GM12878 (cell line): ENCODE measurements at regions not wholly inside any gene's neighbourhood (a gene's known extent, or its start where the extent isn't known, plus 50 kb on each side); places are given as distances from the start of the nearest gene placed in this dataset.
A peak's percentile ranks its signal among the peaks of the same experiment; 100 is the strongest.

ENCODE experiments used
- ATAC-seq: fragments of 200-7000 bp; cut with Tn5 transposase; 3 replicates; pipeline ENCODE4 v1.9.1; 2020; ENCODE audit warnings: mild to moderate bottlenecking, moderate library complexity
- BruUV-seq: library from RNA; stranded (reverse); fragments of 400-500 nt; replicated peaks from 2 replicates; lab custom pipeline; 2021; lab: Mats Ljungman, UMichigan
- CTCF ChIA-PET: fragments of 300-600 bp; sonication (Branson Sonifier 250); formaldehyde crosslinking; extraction: SDS; loops from one replicate; lab custom pipeline; 2021; ENCODE audit warnings: inconsistent platforms; lab: Yijun Ruan, JAX
- POLR2A ChIA-PET: fragments of 350-600 bp; formaldehyde crosslinking; extraction: SDS; loops from one replicate; lab custom pipeline; 2021; ENCODE audit warnings: inconsistent platforms; lab: Charles Lee
- RAD21 ChIA-PET: fragments of 300-600 bp; sonication (Branson Sonifier 250); formaldehyde crosslinking; loops from one replicate; lab custom pipeline; 2023; ENCODE audit warnings: antibody characterized with exemption; ENCODE audit not compliant: unreplicated experiment; lab: Charles Lee
- SMC1A ChIA-PET: fragments of 300-600 bp; sonication (Branson Sonifier 250); formaldehyde crosslinking; loops from one replicate; lab custom pipeline; 2023; ENCODE audit not compliant: unreplicated experiment, uncharacterized antibody; lab: Charles Lee
- DNase-seq: peaks from one replicate; pipeline ENCODE4 v3.0.0-alpha.2; 2011; ENCODE audit warnings: low read depth, low spot score
- FAIRE-seq: peaks from 3 replicates; lab custom pipeline; 2011; peaks lifted over from hg19 to GRCh38; lab: Jason Lieb, UNC
- H2AFZ ChIP-seq: 2 replicates; pipeline ENCODE4 v1.6.0; 2011; ENCODE audit warnings: low read depth, low read length, control low read depth; ENCODE audit not compliant: control insufficient read depth
- H3K27ac ChIP-seq: 2 replicates; pipeline ENCODE4 v1.5.1; 2011; ENCODE audit warnings: control low read depth; ENCODE audit not compliant: control insufficient read depth, insufficient read depth
- H3K27me3 ChIP-seq, 2 experiments: replicated peaks in 1 of 2; 2 replicates each; pipeline versions ENCODE4 v1.6.0 to v1.6.1; 2011; ENCODE audit warnings: low read length in 1 of 2; ENCODE audit not compliant: control insufficient read depth in 2 of 2, insufficient read depth in 2 of 2
- H3K36me3 ChIP-seq, 2 experiments: 2 replicates each; pipeline ENCODE4 v1.5.1; 2011; ENCODE audit warnings: low read length in 1 of 2; ENCODE audit not compliant: control insufficient read depth in 2 of 2, insufficient read depth in 2 of 2
- H3K4me1 ChIP-seq: 2 replicates; pipeline ENCODE4 v1.6.1; 2011; ENCODE audit warnings: mild to moderate bottlenecking, low read length, moderate library complexity, mixed read lengths; ENCODE audit not compliant: control insufficient read depth, insufficient read depth
- H3K4me2 ChIP-seq: 2 replicates; pipeline ENCODE4 v1.6.0; 2011; ENCODE audit warnings: control low read depth; ENCODE audit not compliant: control insufficient read depth, insufficient read depth
- H3K4me3 ChIP-seq: fragments of 200-600 bp; sonication (generic); 2 replicates; pipeline ENCODE4 v1.5.1; 2016
- H3K79me2 ChIP-seq: 2 replicates; pipeline ENCODE4 v1.6.0; 2011; ENCODE audit warnings: low read length; ENCODE audit not compliant: control insufficient read depth, insufficient read depth
- H3K9ac ChIP-seq: 2 replicates; pipeline ENCODE4 v1.8.0; 2011; ENCODE audit warnings: low read length, control low read depth, mixed read lengths; ENCODE audit not compliant: control insufficient read depth, insufficient read depth
- H3K9me3 ChIP-seq: replicated peaks from 3 replicates; pipeline ENCODE4 v1.5.1; 2011; ENCODE audit warnings: mild to moderate bottlenecking, low read length; ENCODE audit not compliant: control insufficient read depth, insufficient read depth
- H4K20me1 ChIP-seq: 2 replicates; pipeline ENCODE4 v1.6.0; 2011; ENCODE audit not compliant: control insufficient read depth, insufficient read depth
- BHLHE40 ChIP-seq, 2 experiments: fragments of 450-650 bp in 1 of 2; IDR thresholded peaks; 2 replicates each; pipeline ENCODE4 v1.6.1; 2011 to 2017; ENCODE audit warnings: low read depth in 2 of 2, borderline replicate concordance in 1 of 2, improper control_type of control experiment in 1 of 2, low read length in 1 of 2, mild to moderate bottlenecking in 1 of 2
- GABPA ChIP-seq: IDR thresholded peaks from 2 replicates; pipeline ENCODE4 v1.6.1; 2014; ENCODE audit warnings: antibody characterized with exemption, low read depth, mild to moderate bottlenecking, inconsistent platforms
- GATAD2B ChIP-seq: fragments of 450-650 bp; conservative IDR thresholded peaks from 2 replicates; pipeline ENCODE4 v1.6.1; 2017; ENCODE audit warnings: low read depth, mild to moderate bottlenecking, moderate library complexity
- KLF5 ChIP-seq: fragments of 450-650 bp; IDR thresholded peaks from 2 replicates; pipeline ENCODE4 v1.6.1; 2014; ENCODE audit warnings: mild to moderate bottlenecking; ENCODE audit not compliant: partially characterized antibody
- NFIC ChIP-seq: IDR thresholded peaks from 2 replicates; pipeline ENCODE4 v1.6.1; 2012; ENCODE audit warnings: low read depth, mild to moderate bottlenecking, inconsistent platforms, low read length, moderate library complexity
- NR2F1 ChIP-seq: fragments of 450-650 bp; conservative IDR thresholded peaks from 2 replicates; pipeline ENCODE4 v1.6.1; 2017; ENCODE audit warnings: mild to moderate bottlenecking
- POLR2AphosphoS5 ChIP-seq: IDR thresholded peaks from 2 replicates; pipeline ENCODE4 v1.6.1; 2011; ENCODE audit warnings: mild to moderate bottlenecking, low read length, inconsistent platforms
- PRDM15 ChIP-seq: fragments of 450-650 bp; formaldehyde crosslinking; IDR thresholded peaks from 2 replicates; pipeline ENCODE4 v1.4.0; 2020; ENCODE audit warnings: mild to moderate bottlenecking, moderate library complexity
- RAD21 ChIP-seq: IDR thresholded peaks from 2 replicates; pipeline ENCODE4 v1.6.1; 2011; ENCODE audit warnings: mild to moderate bottlenecking, low read depth, low read length, moderate library complexity; ENCODE audit not compliant: insufficient read depth
- SIN3A ChIP-seq: IDR thresholded peaks from 2 replicates; pipeline ENCODE4 v1.6.1; 2012; ENCODE audit warnings: low read depth, low read length, improper control_type of control experiment
- SKIL ChIP-seq: fragments of 450-650 bp; IDR thresholded peaks from 2 replicates; pipeline ENCODE4 v1.6.1; 2017; ENCODE audit warnings: mild to moderate bottlenecking, low read depth, inconsistent platforms; ENCODE audit not compliant: poor library complexity, severe bottlenecking
- SPI1 ChIP-seq: IDR thresholded peaks from 2 replicates; pipeline ENCODE4 v1.6.1; 2011; ENCODE audit warnings: low read depth, mild to moderate bottlenecking, low read length, moderate library complexity, borderline replicate concordance; ENCODE audit not compliant: insufficient read depth
- USF1 ChIP-seq: IDR thresholded peaks from 2 replicates; pipeline ENCODE4 v1.6.1; 2011; ENCODE audit warnings: borderline replicate concordance, low read depth, mild to moderate bottlenecking, moderate library complexity, mixed read lengths, low read length; ENCODE audit not compliant: insufficient read depth; ENCODE audit errors: extremely low read length
- ZNF384 ChIP-seq: IDR thresholded peaks from 2 replicates; pipeline ENCODE4 v1.6.1; 2012; ENCODE audit warnings: low read depth, mild to moderate bottlenecking, low read length, improper control_type of control experiment, borderline replicate concordance
- WGBS: methylation state at CpG from one replicate; pipeline ENCODE4 v1.1.6; 2016; ENCODE audit warnings: low lambda C conversion rate; ENCODE audit not compliant: insufficient replicate concordance, insufficient coverage; ENCODE audit errors: missing lambda C conversion rate; 5-methylcytosine and 5-hydroxymethylcytosine counted together
- in situ Hi-C: fragments of 300-500 bp; cut with MboI; formaldehyde crosslinking; loops from 9 replicates; pipeline ENCODE4 v1.14.3; 2018; ENCODE audit warnings: mixed read lengths
- intact Hi-C: fragments of 100-400 bp; cut with micrococcal nuclease; formaldehyde crosslinking; loops from one replicate; pipeline ENCODE4 v1.14.2; 2022; ENCODE audit not compliant: unreplicated experiment

GRCh38 chr15:85860394-85861161 lies 65.9 kb upstream of the KLHL25 start (continued):
- TF ChIP-seq SKIL (no peak), NR2F1 (no peak), NFIC (no peak), BHLHE40 (IDR thresholded peaks at IDR 0.05; ENCODE audit: borderline replicate concordance in 1 of 2, low read depth in 2 of 2, low read length in 1 of 2) (no peak), USF1 (no peak), POLR2AphosphoS5 (no peak), KLF5 (no peak)

- no peak overlapping the region for H3K4me2 ChIP-seq
- 8% methylated on average over 6 of the region's 6 CpGs for WGBS
- H3K27me3 ChIP-seq = no peaks in the 10 kb centered on the region; a peak in 1 of 4 replicates
- no peaks in the 10 kb centered on the region for H3K4me1 ChIP-seq
- intact Hi-C loops (loop anchor here (5.0 kb wide), 1 partner anchor 312 kb away; no protein-coding TSS in a partner anchor), in situ Hi-C loops (no loop called here)
- ChIA-PET POLR2A (no interaction called here), CTCF (interaction anchor here (0.9 to 1.5 kb wide), 6 partner anchors 9 to 878 kb away, joined by 3 to 6 read pairs (median 4); no protein-coding TSS in a partner anchor), SMC1A (interaction anchor here (0.7 to 1.5 kb wide), 4 partner anchors 228 to 1740 kb away, joined by 3 read pairs; no protein-coding TSS in a partner anchor), RAD21 (interaction anchor here (0.6 to 1.1 kb wide), 2 partner anchors 139 to 366 kb away, joined by 3 read pairs; no protein-coding TSS in a partner anchor)
- H3K36me3 ChIP-seq = no peaks in the 10 kb centered on the region
- H3K9ac ChIP-seq = no peak overlapping the region
- ATAC-seq (peak; percentile 66), DNase-seq (no peak), FAIRE-seq (no peak)
- H3K79me2 ChIP-seq = no peaks in the 10 kb centered on the region
- no TSS peak for BruUV-seq
- H3K9me3 ChIP-seq = no peaks in the 10 kb centered on the region
- H2AFZ ChIP-seq = no peak overlapping the region
- H4K20me1 ChIP-seq = no peaks in the 10 kb centered on the region
- no peak overlapping the region for H3K27ac ChIP-seq
- H3K4me3 ChIP-seq = no peak overlapping the region
- TF ChIP-seq ZNF384 (no peak), GABPA (no peak), GATAD2B (no peak), RAD21 (peak; percentile 77), SIN3A (no peak), SPI1 (0 out of 2 replicates have a peak, but pooled peaks have one; percentile 7), PRDM15 (CRISPR knock-in tag) (no peak)
Measured at GRCh38 chr15:85865070-85865684, 70.5 kb upstream of the KLHL25 start.
